Heart left ventricle (tissue), 13 donors: ENCODE measurements at regions not wholly inside any gene's neighbourhood (a gene's known extent, or its start where the extent isn't known, plus 50 kb on each side); places are given as distances from the start of the nearest gene placed in this dataset.

Experiments
- CTCF ChIP-seq, 12 donors: fragments of 200-600 bp; sonication (generic) in 4 of 12; IDR thresholded peaks; one replicate each; pipeline versions ENCODE4 v1.5.0 to v1.8.0; 2018 to 2022; ENCODE audit warnings: antibody characterized with exemption in 12 of 12, mild to moderate bottlenecking in 5 of 12
- POLR2A ChIP-seq, 2 donors: fragments of 450-650 bp; IDR thresholded peaks; one replicate each; pipeline ENCODE4 v1.6.1; 2017; ENCODE audit warnings: antibody characterized with exemption in 2 of 2, mild to moderate bottlenecking in 2 of 2, moderate library complexity in 2 of 2
- donor health status: ischemic (EF 13 %, LVEDD 7.1; RV severe dilation, severe dysfunction).
- donor health status: DM: no; HTN: yes; CAD: no.
- donor health status: DM: no; HTN: no; CAD: no.
- donor health status: ischemic (EF 25% LVEDD 6.9; RV normal size, moderate dysfunction).
- donor health status: ischemic (EF 25% LVEDD 5.7; RV mildly dilated, moderate dysfunction).
- donor health status: ischemic (EF 35%, LVEDD 5.7; RV mildly dilated, moderate dysfunction).
- donor health status: nonischemic (EF 11% LVEDD 7.7; RV severe dilation, severe dysfunction).
- donor health status: DM: yes; HTN: yes; CAD: no.
- donor health status: PGD.
- donor health status: ischemic (EF 29% LVEDD 5.4; RV normal size, mild dysfunction).
- donor health status: nonischemic (EF 23%, LVEDD 6.1; RV moderate dilation, normal function).

DNA sequence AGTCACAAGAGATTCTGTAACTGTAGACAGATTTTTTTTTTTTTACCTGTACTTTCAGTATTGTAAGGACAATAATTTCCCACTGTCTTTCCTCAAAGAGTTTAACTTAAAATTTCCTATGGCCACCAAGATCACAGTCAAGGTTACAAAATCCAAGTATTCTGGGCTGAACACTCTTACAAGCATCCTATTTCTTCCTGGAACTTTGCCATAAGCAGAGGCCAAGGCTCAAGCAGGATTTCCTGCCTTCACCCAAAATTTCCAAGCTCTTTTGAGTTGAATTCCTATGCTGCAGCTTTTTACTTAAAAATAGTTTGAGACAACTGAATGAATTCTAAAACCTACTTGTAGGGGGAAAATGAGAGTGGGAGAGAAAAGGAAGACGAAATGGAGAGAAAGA, 299.4 kb downstream of the ZNF516 start:
- no peak for TF ChIP-seq CTCF (IDR thresholded peaks at IDR 0.05)
- no peak for TF ChIP-seq POLR2A (IDR thresholded peaks at IDR 0.05)
